GM12874 (cell line): ENCODE measurements at regions not wholly inside any gene's neighbourhood (a gene's known extent, or its start where the extent isn't known, plus 50 kb on each side); places are given as distances from the start of the nearest gene placed in this dataset.

Source experiments
- TF ChIP-seq, protein P1 (sequence below): IDR thresholded peaks from 2 replicates; pipeline ENCODE4 v1.5.1; 2011; ENCODE audit warnings: low read depth, mild to moderate bottlenecking, control low read depth, low read length, moderate library complexity; ENCODE audit not compliant: insufficient read depth

- TF ChIP-seq, protein P1, sequence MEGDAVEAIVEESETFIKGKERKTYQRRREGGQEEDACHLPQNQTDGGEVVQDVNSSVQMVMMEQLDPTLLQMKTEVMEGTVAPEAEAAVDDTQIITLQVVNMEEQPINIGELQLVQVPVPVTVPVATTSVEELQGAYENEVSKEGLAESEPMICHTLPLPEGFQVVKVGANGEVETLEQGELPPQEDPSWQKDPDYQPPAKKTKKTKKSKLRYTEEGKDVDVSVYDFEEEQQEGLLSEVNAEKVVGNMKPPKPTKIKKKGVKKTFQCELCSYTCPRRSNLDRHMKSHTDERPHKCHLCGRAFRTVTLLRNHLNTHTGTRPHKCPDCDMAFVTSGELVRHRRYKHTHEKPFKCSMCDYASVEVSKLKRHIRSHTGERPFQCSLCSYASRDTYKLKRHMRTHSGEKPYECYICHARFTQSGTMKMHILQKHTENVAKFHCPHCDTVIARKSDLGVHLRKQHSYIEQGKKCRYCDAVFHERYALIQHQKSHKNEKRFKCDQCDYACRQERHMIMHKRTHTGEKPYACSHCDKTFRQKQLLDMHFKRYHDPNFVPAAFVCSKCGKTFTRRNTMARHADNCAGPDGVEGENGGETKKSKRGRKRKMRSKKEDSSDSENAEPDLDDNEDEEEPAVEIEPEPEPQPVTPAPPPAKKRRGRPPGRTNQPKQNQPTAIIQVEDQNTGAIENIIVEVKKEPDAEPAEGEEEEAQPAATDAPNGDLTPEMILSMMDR: no peak
Measured at GRCh38 chr4:127229855-127230608, 402.7 kb upstream of the INTU start.

GRCh38 chr4:127236889-127237288 lies 395.9 kb upstream of the INTU start:
- TF ChIP-seq, protein P1: no peak

DNA sequence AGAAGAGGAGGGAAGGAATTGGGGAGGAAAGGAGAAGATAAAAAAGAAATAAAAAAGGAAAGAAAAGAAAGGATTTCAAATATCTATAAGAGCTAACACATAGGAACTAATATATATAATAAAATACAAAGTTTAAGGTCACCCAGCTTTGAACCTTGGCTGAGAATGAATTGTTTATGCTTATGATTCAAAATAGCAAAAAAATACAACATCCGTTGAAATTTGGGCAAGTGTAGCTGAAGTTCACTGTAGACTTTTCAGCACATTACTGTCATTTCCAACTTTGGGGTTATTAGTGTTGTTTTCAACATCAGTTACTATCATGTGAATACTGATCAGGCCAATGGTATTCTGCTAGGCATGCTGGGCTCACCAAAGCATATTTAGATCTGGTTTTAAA lies 395.2 kb upstream of the INTU start:
- TF ChIP-seq, protein P1: no peak

DNA sequence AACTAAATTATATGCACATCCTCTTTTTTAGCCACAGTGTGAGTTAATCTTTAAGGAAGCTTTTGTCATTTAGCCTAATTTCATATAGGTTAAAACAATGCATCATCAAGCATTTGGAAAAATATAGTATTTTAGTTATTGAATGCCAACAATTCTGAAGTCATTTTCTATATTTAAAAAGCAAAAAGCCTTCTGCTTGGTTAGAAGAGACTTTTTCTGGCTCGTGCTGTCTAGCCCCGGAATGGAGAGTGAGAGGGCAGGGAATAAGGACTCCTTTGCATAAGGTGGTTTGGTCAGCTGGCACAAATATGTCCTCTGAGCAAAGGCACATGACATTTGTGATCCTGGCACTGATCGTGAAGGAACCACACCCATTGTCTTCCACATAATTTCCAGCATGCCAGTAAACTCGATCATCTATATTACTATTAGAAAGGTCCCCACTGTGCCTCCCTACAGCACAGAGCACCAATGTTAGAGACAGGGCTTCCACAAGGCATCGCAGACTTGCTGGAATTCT lies 393.7 kb upstream of the INTU start:
- TF ChIP-seq, protein P1: no peak

DNA sequence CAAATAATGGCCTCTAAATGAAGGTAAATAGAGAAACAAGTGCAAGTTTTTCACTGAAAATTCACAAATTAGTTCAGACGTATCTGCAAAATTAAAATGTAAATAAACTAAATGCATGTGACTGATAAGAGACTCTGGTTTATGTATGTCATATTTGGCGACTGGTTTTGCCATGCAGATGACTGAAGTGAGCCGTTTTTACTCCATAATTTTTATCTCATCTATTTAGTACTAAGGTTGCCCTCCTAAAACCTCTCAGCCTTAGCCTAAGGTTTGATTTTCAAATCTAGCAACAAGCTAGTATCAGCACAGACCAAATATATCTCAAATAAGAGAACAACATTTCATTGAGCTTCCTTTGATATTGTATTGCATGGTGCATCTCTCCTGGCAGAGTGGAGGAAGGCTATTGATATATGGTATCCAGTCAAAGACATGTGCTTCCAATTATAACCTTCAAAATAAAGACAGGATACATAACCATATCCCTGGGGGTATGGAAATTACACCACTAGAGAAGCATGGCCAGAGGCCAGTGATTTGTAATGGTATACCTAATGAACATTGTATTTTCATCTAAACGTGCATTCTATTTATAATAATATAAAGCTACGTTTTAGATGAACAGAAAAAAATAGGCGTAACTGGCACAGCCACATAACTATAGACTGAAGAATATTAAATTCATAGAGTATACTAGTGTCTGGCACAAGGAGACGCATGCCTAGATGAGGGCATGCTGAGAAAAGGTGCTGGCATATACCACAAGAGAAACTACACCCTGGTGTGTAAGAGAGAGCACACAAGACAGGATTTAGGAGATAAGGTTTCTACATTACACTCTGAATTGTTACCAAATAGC lies 392.6 kb upstream of the INTU start:
- TF ChIP-seq, protein P1: no peak

GRCh38 chr4:127240764-127241105 lies 392.0 kb upstream of the INTU start:
- TF ChIP-seq, protein P1: no peak

- TF ChIP-seq, protein P1: no peak
Measured at GRCh38 chr4:127244515-127244914, 388.2 kb upstream of the INTU start.
